ENCODE measurements at regions not wholly inside any gene's neighbourhood (a gene's known extent, or its start where the extent isn't known, plus 50 kb on each side); places are given as distances from the start of the nearest gene placed in this dataset.

GRCh38 chr3:13191016-13191415, 117.8 kb upstream of the IQSEC1 start:
- Histone ChIP-seq H2AFZ (replicated peaks; ENCODE audit: low read length, poor library complexity) (peak overlapping the region; percentile 41), H2BK15ac (ENCODE audit: low read depth, low read length) (no peak overlapping the region), H2AK9ac (replicated peaks; ENCODE audit: low read depth, low read length, poor library complexity) (no peak overlapping the region), H4K20me1 (ENCODE audit: insufficient read depth, low read length) (no peaks in the 10 kb centered on the region), H2BK120ac (ENCODE audit: low read depth, low read length) (no peak overlapping the region), H4K8ac (ENCODE audit: low read depth in 2 of 2, low read length in 2 of 2) (no peak overlapping the region), H3K4me2 (ENCODE audit: low read depth, low read length) (no peak overlapping the region), H3K27me3 (ENCODE audit: control insufficient read depth, insufficient read depth, low read length) (peaks cover 6% of the 10 kb centered on the region), H3K79me1 (ENCODE audit: low read depth in 1 of 2, low read length in 2 of 2) (no peaks in the 10 kb centered on the region), H2AK5ac (ENCODE audit: low read depth, low read length) (no peak overlapping the region), H3K4me3 (ENCODE audit: insufficient read depth, low read depth, low read length) (no peak overlapping the region), H3K56ac (ENCODE audit: extremely low read depth, insufficient read depth, low read length) (no peak overlapping the region), H2BK5ac (ENCODE audit: low read depth, low read length, poor library complexity, severe bottlenecking) (no peak overlapping the region), H4K5ac (ENCODE audit: low read depth, low read length) (no peak overlapping the region), H3K4ac (ENCODE audit: low read depth, low read length) (no peak overlapping the region), H3K4me1 (ENCODE audit: control insufficient read depth, insufficient read depth, low read length) (no peaks in the 10 kb centered on the region; the same call in 1 of the 2 replicates), H4K91ac (ENCODE audit: insufficient read depth, low read depth, low read length) (no peak overlapping the region), H2BK20ac (ENCODE audit: low read depth, low read length) (no peak overlapping the region), H3K9me1 (ENCODE audit: insufficient read depth, low read length) (no peaks in the 10 kb centered on the region; the same call in 1 of the 2 replicates), H3K23ac (ENCODE audit: low read depth, low read length) (no peak overlapping the region), H3K9me3 (ENCODE audit: control insufficient read depth, insufficient read depth, low read length) (no peaks in the 10 kb centered on the region), H3K36me3 (ENCODE audit: control insufficient read depth, insufficient read depth, low read length) (no peaks in the 10 kb centered on the region), H3K18ac (ENCODE audit: low read depth, low read length) (no peak overlapping the region), H3K27ac (ENCODE audit: insufficient read depth, low read length) (no peak overlapping the region), H3K9ac (ENCODE audit: low read depth, low read length) (no peak overlapping the region), H3K14ac (replicated peaks; ENCODE audit: low read depth, low read length) (no peak overlapping the region)
- 60% methylated on average over 4 of the region's 12 CpGs; no CpG with 5 or more reads in 1 of the 2 experiments for WGBS, 2 experiments (ENCODE audit: extremely low coverage in 2 of 2, insufficient read length in 1 of 2)
- ATAC-seq (ENCODE audit: low read depth) (no peak), DNase-seq (no peak)
- in situ Hi-C loops (cut with MboI; ENCODE audit: low sequenced_read_pairs) (no loop called here), dilution Hi-C loops (cut with HindIII; ENCODE audit: low sequenced_read_pairs, unreplicated experiment) (no loop called here), intact Hi-C loops (cut with micrococcal nuclease) (no loop called here)
- ChIA-PET POLR2A (ENCODE audit: unreplicated experiment) (no interaction called here), CTCF (no interaction called here)
- no peak for TF ChIP-seq FOS (IDR thresholded peaks at IDR 0.05; ENCODE audit: low read depth, low read length)
- TF ChIP-seq CTCF (conservative IDR thresholded peaks at IDR 0.05; ENCODE audit: low read depth, low read length) = no peak
- no peak for TF ChIP-seq MAZ (IDR thresholded peaks at IDR 0.05; ENCODE audit: borderline replicate concordance, low read depth, low read length)
- no peak for TF ChIP-seq ELK1 (IDR thresholded peaks at IDR 0.05; ENCODE audit: borderline replicate concordance, low read depth, low read length)
- no peak for TF ChIP-seq MAFK (IDR thresholded peaks at IDR 0.05; ENCODE audit: low read depth, low read length)
- TF ChIP-seq CHD1 (IDR thresholded peaks at IDR 0.05; ENCODE audit: low read depth, low read length) = no peak
- no peak for TF ChIP-seq RAD21 (IDR thresholded peaks at IDR 0.05; ENCODE audit: low read length)
- TF ChIP-seq CEBPB (IDR thresholded peaks at IDR 0.05; ENCODE audit: low read depth, low read length) = no peak
- no peak for TF ChIP-seq NFE2L2 (IDR thresholded peaks at IDR 0.05; ENCODE audit: low read depth, low read length)
- no peak for TF ChIP-seq RCOR1 (IDR thresholded peaks at IDR 0.05; ENCODE audit: insufficient replicate concordance, low read length)
- no peak for TF ChIP-seq USF2 (IDR thresholded peaks at IDR 0.05; ENCODE audit: low read depth, low read length)
- TF ChIP-seq BHLHE40 (IDR thresholded peaks at IDR 0.05; ENCODE audit: low read depth, low read length) = no peak
- no TSS peak for BruUV-seq (replicated peaks)
